NCI-H1436 treated with DMSO at 0.1 percent for 48 hours (cell line): ENCODE measurements at regions not wholly inside any gene's neighbourhood (a gene's known extent, or its start where the extent isn't known, plus 50 kb on each side); places are given as distances from the start of the nearest gene placed in this dataset.
A peak's percentile ranks its signal among the peaks of the same experiment; 100 is the strongest.
"Not testable (repeated sequence)": the region's sequence is repeated elsewhere in the genome, so short reads cannot be mapped to it uniquely, and the experiment has no call there.

ENCODE experiments used
- DNase-seq: peaks from one replicate; lab custom pipeline; 2025; lab: John Stamatoyannopoulos, UW

GRCh38 chr14:29982171-29982570 is 54.5 kb upstream of the PRKD1 start:
- no peak for DNase-seq

- no peak for DNase-seq
Observed at GRCh38 chr14:29982993-29983392, 55.3 kb upstream of the PRKD1 start.

GRCh38 chr14:29990344-29990857 is 62.8 kb upstream of the PRKD1 start:
- DNase-seq = not testable (repeated sequence)

- no peak for DNase-seq
Observed at GRCh38 chr14:29990993-29991392, 63.3 kb upstream of the PRKD1 start.

GRCh38 chr14:29993143-29993542 is 65.5 kb upstream of the PRKD1 start:
- no peak for DNase-seq

GRCh38 chr14:29999013-29999539 is 71.4 kb upstream of the PRKD1 start:
- DNase-seq = no peak

GRCh38 chr14:30002859-30003258 is 75.2 kb upstream of the PRKD1 start:
- DNase-seq = no peak

GRCh38 chr14:30005114-30005808 is 77.6 kb upstream of the PRKD1 start:
- DNase-seq = peak; percentile 35

- no peak for DNase-seq
Observed at GRCh38 chr14:30006695-30007094, 79.0 kb upstream of the PRKD1 start.

- DNase-seq = no peak
Observed at GRCh38 chr14:30015489-30015888, 87.8 kb upstream of the PRKD1 start.

GRCh38 chr14:30016002-30016401 is 88.4 kb upstream of the PRKD1 start:
- no peak for DNase-seq

GRCh38 chr14:30017370-30017993 is 89.8 kb upstream of the PRKD1 start:
- no peak for DNase-seq

- peak; percentile 82 for DNase-seq
Observed at GRCh38 chr14:30020271-30020670, 92.6 kb upstream of the PRKD1 start.

- no peak for DNase-seq
Observed at GRCh38 chr14:30020687-30021086, 93.0 kb upstream of the PRKD1 start.

GRCh38 chr14:30023350-30023749 is 95.7 kb upstream of the PRKD1 start:
- not testable (repeated sequence) for DNase-seq

- peak; percentile 88 for DNase-seq
Observed at GRCh38 chr14:30034152-30034551, 106.5 kb upstream of the PRKD1 start.

- no peak for DNase-seq
Observed at GRCh38 chr14:30035361-30035760, 107.7 kb upstream of the PRKD1 start.

- no peak for DNase-seq
Observed at GRCh38 chr14:30045720-30046119, 118.1 kb upstream of the PRKD1 start.

GRCh38 chr14:30053103-30053502 is 125.5 kb upstream of the PRKD1 start:
- DNase-seq = no peak

GRCh38 chr14:30054201-30054600 is 126.6 kb upstream of the PRKD1 start:
- no peak for DNase-seq

- DNase-seq = no peak
Observed at GRCh38 chr14:30058401-30058800, 130.8 kb upstream of the PRKD1 start.

GRCh38 chr14:30063746-30064145 is 136.1 kb upstream of the PRKD1 start:
- DNase-seq = no peak

GRCh38 chr14:30064454-30064853 is 136.8 kb upstream of the PRKD1 start:
- no peak for DNase-seq
